B cell (primary cell): ENCODE measurements at regions not wholly inside any gene's neighbourhood (a gene's known extent, or its start where the extent isn't known, plus 50 kb on each side); places are given as distances from the start of the nearest gene placed in this dataset.

Experiments used
- ATAC-seq: fragments of 200-7000 bp; cut with Tn5 transposase; one replicate; pipeline ENCODE4 v1.10.0; 2021; ENCODE audit warnings: low read depth, mild to moderate bottlenecking, moderate number of reproducible peaks, moderate library complexity
- CTCF ChIA-PET: fragments of 350-600 bp; sonication (Branson Sonifier 250); formaldehyde crosslinking; loops from one replicate; lab custom pipeline; 2021; ENCODE audit warnings: antibody characterized with exemption, inconsistent platforms; lab: Charles Lee
- POLR2A ChIA-PET: fragments of 350-600 bp; sonication (Branson Sonifier 250); formaldehyde crosslinking; loops from one replicate; lab custom pipeline; 2021; ENCODE audit warnings: antibody characterized with exemption; lab: Charles Lee
- DNase-seq: peaks from one replicate; pipeline ENCODE4 v3.0.0; 2013
- H2AFZ ChIP-seq: 2 replicates; pipeline ENCODE4 v1.6.1; 2012; ENCODE audit warnings: mild to moderate bottlenecking, low read depth, low read length; ENCODE audit not compliant: insufficient read depth, poor library complexity, severe bottlenecking
- H3K27ac ChIP-seq, 2 donors: 1 replicate in 1 of 2; 2 replicates in 1 of 2; pipeline ENCODE4 v1.5.1; 2012 to 2013; ENCODE audit warnings: low read length in 2 of 2, mild to moderate bottlenecking in 2 of 2, moderate library complexity in 1 of 2
- H3K27me3 ChIP-seq, 4 experiments: fragments of 200-600 bp in 1 of 4; sonication (generic) in 1 of 4; replicated peaks in 1 of 4; 1 replicate in 2 of 4; 2 replicates in 2 of 4; pipeline versions ENCODE4 v1.6.1 to v1.7.0; 2013 to 2016; ENCODE audit warnings: low read length in 3 of 4, mild to moderate bottlenecking in 2 of 4, mixed read lengths in 1 of 4, moderate library complexity in 1 of 4; ENCODE audit not compliant: insufficient read depth in 4 of 4, control insufficient read depth in 3 of 4; ENCODE audit errors: control extremely low read depth in 1 of 4
- H3K36me3 ChIP-seq, 2 experiments: replicated peaks in 1 of 2; 1 replicate in 1 of 2; 2 replicates in 1 of 2; pipeline versions ENCODE4 v1.6.1 to v1.7.1; 2013; ENCODE audit warnings: low read length in 1 of 2; ENCODE audit not compliant: insufficient read depth in 2 of 2, control insufficient read depth in 1 of 2; ENCODE audit errors: control extremely low read depth in 1 of 2, extremely low read depth in 1 of 2
- H3K4me1 ChIP-seq, 2 donors: fragments of 200-600 bp in 1 of 2; sonication (generic) in 1 of 2; 1 replicate in 1 of 2; 2 replicates in 1 of 2; pipeline versions ENCODE4 v1.5.1 to v1.6.1; 2013 to 2017; ENCODE audit warnings: low read length in 2 of 2; ENCODE audit not compliant: control insufficient read depth in 2 of 2, insufficient read depth in 2 of 2
- H3K4me2 ChIP-seq: replicated peaks from 2 replicates; pipeline ENCODE3; 2012; ENCODE audit warnings: mild to moderate bottlenecking, low read depth, low read length; ENCODE audit not compliant: poor library complexity, severe bottlenecking
- H3K4me3 ChIP-seq, 5 experiments: fragments of 200-600 bp in 1 of 5; sonication (generic) in 1 of 5; 1 replicate in 3 of 5; 2 replicates in 2 of 5; pipeline versions ENCODE4 v1.5.1 to v1.7.0; 2011 to 2016; ENCODE audit warnings: low read length in 4 of 5, mild to moderate bottlenecking in 4 of 5, low read depth in 2 of 5, control low read depth in 1 of 5, moderate library complexity in 1 of 5; ENCODE audit not compliant: insufficient read depth in 1 of 5; ENCODE audit errors: control extremely low read depth in 1 of 5, extremely low read depth in 1 of 5
- H3K79me2 ChIP-seq: fragments of 200-600 bp; sonication (generic); one replicate; pipeline ENCODE4 v1.6.0; 2016; ENCODE audit warnings: low read length; ENCODE audit not compliant: control insufficient read depth, insufficient read depth
- H3K9ac ChIP-seq: fragments of 200-600 bp; sonication (generic); 2 replicates; pipeline ENCODE4 v1.6.1; 2017; ENCODE audit warnings: mild to moderate bottlenecking, low read length, moderate library complexity
- H3K9me3 ChIP-seq, 3 donors: one replicate each; pipeline versions ENCODE4 v1.6.1 to v1.7.1; 2013; ENCODE audit warnings: low read length in 2 of 3; ENCODE audit not compliant: control insufficient read depth in 2 of 3, insufficient read depth in 1 of 3; ENCODE audit errors: control extremely low read depth in 1 of 3
- H4K20me1 ChIP-seq: 2 replicates; pipeline ENCODE4 v1.6.0; 2012; ENCODE audit warnings: mild to moderate bottlenecking, low read length; ENCODE audit not compliant: insufficient read depth, control insufficient read depth, poor library complexity, severe bottlenecking
- H3K27ac Mint-ChIP-seq: one replicate; pipeline ENCODE4 v1.8.0; 2021; ENCODE audit warnings: mixed read lengths
- H3K27me3 Mint-ChIP-seq: one replicate; pipeline ENCODE4 v1.8.0; 2021; ENCODE audit warnings: mixed read lengths
- H3K4me1 Mint-ChIP-seq: one replicate; pipeline ENCODE4 v1.8.0; 2021; ENCODE audit warnings: mixed read lengths
- H3K4me3 Mint-ChIP-seq: one replicate; pipeline ENCODE4 v1.8.0; 2021; ENCODE audit warnings: mixed read lengths
- H3K9me3 Mint-ChIP-seq: one replicate; pipeline ENCODE4 v1.8.0; 2022; ENCODE audit warnings: mixed read lengths; ENCODE audit not compliant: insufficient read depth
- CTCF ChIP-seq: fragments of 200-600 bp; IDR thresholded peaks from one replicate; pipeline ENCODE4 v1.8.0; 2022; ENCODE audit warnings: antibody characterized with exemption, mild to moderate bottlenecking
- EZH2 ChIP-seq: IDR thresholded peaks from 2 replicates; pipeline ENCODE4 v1.6.1; 2012; ENCODE audit warnings: borderline replicate concordance, low read depth, mild to moderate bottlenecking, moderate library complexity, low read length; ENCODE audit not compliant: insufficient read depth, poor library complexity, severe bottlenecking
- WGBS: methylation state at CpG from one replicate; pipeline ENCODE4 v1.1.5; 2013; ENCODE audit warnings: missing lambda C conversion rate; ENCODE audit not compliant: insufficient coverage; 5-methylcytosine and 5-hydroxymethylcytosine counted together
- intact Hi-C: fragments of 100-400 bp; cut with micrococcal nuclease; formaldehyde crosslinking; loops from one replicate; pipeline ENCODE4 v1.10.0; 2022

- Histone ChIP-seq H3K9ac (no peak overlapping the region), H3K27ac (no peak overlapping the region), H3K36me3 (no peaks in the 10 kb centered on the region), H3K4me3 (no peak overlapping the region), H3K27me3 (no peaks in the 10 kb centered on the region), H3K4me2 (no peak overlapping the region), H3K79me2 (no peaks in the 10 kb centered on the region), H3K4me1 (no peaks in the 10 kb centered on the region), H4K20me1 (no peaks in the 10 kb centered on the region), H2AFZ (no peak overlapping the region), H3K9me3 (no peaks in the 10 kb centered on the region)
- DNase-seq, result no peak
- Mint-ChIP-seq H3K27ac (no peak overlapping the region), H3K4me3 (no peak overlapping the region), H3K9me3 (no peaks in the 10 kb centered on the region), H3K4me1 (no peaks in the 10 kb centered on the region), H3K27me3 (peaks cover 7% of the 10 kb centered on the region)
- ChIA-PET POLR2A (no interaction called here), CTCF (no interaction called here)
- no peak for TF ChIP-seq CTCF
- no peak for TF ChIP-seq EZH2
- WGBS, result 100% methylated on average over 1 of the region's 2 CpGs
- intact Hi-C loops, result no loop called here
- ATAC-seq, result no peak
Measured at GRCh38 chr1:166383137-166383536, 216.3 kb upstream of the FAM78B start.

GRCh38 chr1:166383635-166384346 lies 217.0 kb upstream of the FAM78B start:
- CTCF ChIA-PET, result no interaction called here
- POLR2A ChIA-PET, result no interaction called here

More at GRCh38 chr1:166383635-166384346, 217.0 kb upstream of the FAM78B start:
- DNase-seq (no peak), ATAC-seq (no peak)
- no peaks in the 10 kb centered on the region for H3K4me1 Mint-ChIP-seq
- no peak overlapping the region for H3K27ac Mint-ChIP-seq
- TF ChIP-seq EZH2 (no peak), CTCF (no peak)
- Histone ChIP-seq H2AFZ (no peak overlapping the region), H3K4me1 (no peaks in the 10 kb centered on the region), H3K79me2 (no peaks in the 10 kb centered on the region), H3K27me3 (no peaks in the 10 kb centered on the region), H3K9ac (no peak overlapping the region), H3K9me3 (no peaks in the 10 kb centered on the region), H3K4me2 (no peak overlapping the region), H3K36me3 (no peaks in the 10 kb centered on the region), H3K27ac (no peak overlapping the region), H3K4me3 (no peak overlapping the region), H4K20me1 (no peaks in the 10 kb centered on the region)
- peaks cover 7% of the 10 kb centered on the region for H3K27me3 Mint-ChIP-seq
- H3K9me3 Mint-ChIP-seq, result no peaks in the 10 kb centered on the region
- 76% methylated on average over 7 of the region's 9 CpGs for WGBS
- intact Hi-C loops, result no loop called here
- no peak overlapping the region for H3K4me3 Mint-ChIP-seq
